ENCODE measurements at regions not wholly inside any gene's neighbourhood (a gene's known extent, or its start where the extent isn't known, plus 50 kb on each side); places are given as distances from the start of the nearest gene placed in this dataset.

DNA sequence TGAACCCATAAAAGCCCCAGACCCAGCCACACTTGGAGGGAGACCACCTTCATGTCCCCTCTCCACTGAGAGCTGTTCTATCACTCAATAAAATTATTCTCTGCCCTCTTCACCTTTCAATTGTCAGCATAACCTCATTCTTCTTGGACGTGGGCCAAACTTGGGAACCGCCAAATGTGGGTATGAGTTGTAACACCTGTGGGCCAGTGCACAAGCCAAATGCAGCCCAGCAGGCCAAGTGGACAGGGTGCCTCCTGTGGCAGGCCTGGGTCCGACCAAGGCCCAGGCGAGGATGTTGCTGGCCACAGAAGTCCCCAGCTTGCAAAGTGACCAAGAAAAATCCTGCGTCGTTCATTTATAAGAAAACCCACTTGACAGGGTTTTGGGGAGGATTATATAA lies 621.2 kb downstream of the METTL15 start:
- DNase-seq (ENCODE audit: insufficient read length) (no peak), FAIRE-seq (no peak)
- TF ChIP-seq TAF1 (IDR thresholded peaks at IDR 0.05; ENCODE audit: borderline replicate concordance, low read depth, low read length): no peak
- no peak for TF ChIP-seq POLR2A (IDR thresholded peaks at IDR 0.05; ENCODE audit: low read depth, low read length)
- TF ChIP-seq POLR2AphosphoS5 (IDR thresholded peaks at IDR 0.05; ENCODE audit: low read depth, low read length): no peak

DNA sequence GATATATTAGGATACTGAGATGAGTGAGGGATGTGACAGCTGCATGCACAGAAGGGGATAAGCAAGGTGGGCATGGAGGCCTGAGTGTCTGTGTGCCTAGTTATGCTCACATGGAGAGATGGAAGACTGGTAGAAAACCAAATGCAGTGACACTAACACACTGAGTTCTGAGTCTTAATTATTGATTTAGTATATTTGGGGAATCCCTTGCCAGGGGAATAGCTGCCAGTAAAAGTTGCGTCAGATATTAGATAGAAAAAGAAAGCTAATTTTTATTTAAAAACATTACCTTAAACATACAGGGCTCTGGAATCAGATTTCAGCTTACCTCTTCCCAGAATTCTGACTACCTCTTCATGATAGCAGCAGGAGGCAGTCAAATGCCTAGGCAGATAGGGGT lies 620.5 kb downstream of the METTL15 start:
- DNase-seq (ENCODE audit: insufficient read length) (no peak), FAIRE-seq (no peak)
- no peak for TF ChIP-seq TAF1 (IDR thresholded peaks at IDR 0.05; ENCODE audit: borderline replicate concordance, low read depth, low read length)
- TF ChIP-seq POLR2AphosphoS5 (IDR thresholded peaks at IDR 0.05; ENCODE audit: low read depth, low read length): no peak
- TF ChIP-seq POLR2A (IDR thresholded peaks at IDR 0.05; ENCODE audit: low read depth, low read length): no peak

DNA sequence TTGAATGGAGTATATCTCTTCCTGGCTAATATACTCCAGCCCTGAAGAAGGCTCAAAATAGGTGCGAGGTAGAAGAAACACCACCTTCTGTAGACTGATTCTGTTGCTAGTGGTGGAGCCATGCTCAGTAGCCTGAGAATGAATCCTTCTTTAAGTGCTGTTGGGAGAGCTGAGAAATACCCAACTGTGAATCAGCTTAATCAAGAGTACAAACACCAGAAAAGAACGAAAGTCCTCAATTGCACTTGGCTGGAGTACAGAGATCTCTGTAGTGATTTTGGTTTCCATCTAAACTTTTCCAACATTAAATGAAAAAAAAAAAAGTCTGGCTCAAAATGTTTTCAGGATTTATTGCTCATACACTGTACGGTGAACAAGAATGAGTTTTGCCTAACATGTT lies 619.1 kb downstream of the METTL15 start:
- TF ChIP-seq TAF1 (IDR thresholded peaks at IDR 0.05; ENCODE audit: borderline replicate concordance, low read depth, low read length): no peak
- TF ChIP-seq POLR2AphosphoS5 (IDR thresholded peaks at IDR 0.05; ENCODE audit: low read depth, low read length): no peak
- FAIRE-seq: no peak
- DNase-seq (ENCODE audit: insufficient read length): no peak

DNA sequence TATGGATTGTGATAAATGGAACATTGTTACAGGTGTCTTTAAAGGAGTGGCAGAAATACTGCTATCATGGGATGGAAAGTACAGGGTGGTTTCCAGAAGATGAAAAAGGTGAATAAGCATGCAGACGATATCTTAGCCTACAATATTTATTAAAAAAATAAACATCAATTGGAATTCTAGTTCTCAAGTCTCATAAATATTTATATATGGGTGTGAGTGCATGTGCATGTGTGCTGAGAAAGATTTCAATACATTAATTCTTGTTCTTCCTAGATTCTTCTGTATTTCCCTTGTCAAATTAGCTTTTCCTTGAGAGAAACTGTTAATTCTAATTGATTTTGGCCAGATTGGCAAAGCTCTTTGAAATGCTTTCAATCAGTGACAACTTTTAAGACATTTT lies 618.2 kb downstream of the METTL15 start:
- no peak for TF ChIP-seq POLR2A (IDR thresholded peaks at IDR 0.05; ENCODE audit: low read depth, low read length)
- no peak for DNase-seq (ENCODE audit: insufficient read length)
- no peak for FAIRE-seq

DNA sequence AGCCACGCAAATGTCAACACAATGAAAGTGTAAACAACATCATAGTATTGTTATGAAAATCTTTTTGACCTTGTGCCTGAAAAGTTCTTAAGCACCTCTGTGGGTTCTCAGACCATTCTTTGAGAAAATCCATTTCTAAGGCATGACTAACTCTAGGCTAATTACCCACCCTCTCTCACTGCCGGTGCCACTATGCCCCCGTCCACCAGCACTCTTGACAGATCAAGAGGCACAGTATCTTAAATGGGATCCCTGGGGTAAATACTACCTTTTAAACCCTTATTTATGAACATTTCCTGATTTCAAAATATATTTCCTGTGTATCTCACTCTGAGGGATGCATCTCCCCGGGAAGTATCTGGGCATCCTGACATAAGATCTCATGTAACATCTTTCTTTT lies 607.5 kb downstream of the METTL15 start:
- TF ChIP-seq POLR2A (IDR thresholded peaks at IDR 0.05; ENCODE audit: low read depth, low read length): no peak
- FAIRE-seq (no peak), DNase-seq (ENCODE audit: insufficient read length) (no peak)

DNA sequence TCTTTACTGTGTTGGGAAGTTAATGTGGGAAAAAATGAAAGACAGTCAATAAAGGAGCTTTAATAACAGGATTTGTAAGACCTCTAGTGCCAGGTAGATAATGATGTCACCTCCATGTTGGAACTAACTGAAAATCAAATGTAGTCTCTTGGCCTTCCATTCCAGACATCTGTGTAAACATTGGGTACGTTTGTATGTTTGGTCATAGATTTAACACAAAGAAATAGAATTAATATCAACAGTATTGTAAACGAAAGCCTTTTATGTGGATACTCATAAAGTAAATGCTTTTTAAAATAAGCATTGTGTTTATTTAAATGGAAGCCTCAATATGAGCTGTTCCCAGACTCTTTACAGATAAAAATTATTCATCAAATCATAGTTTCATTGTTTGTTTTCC lies 605.7 kb downstream of the METTL15 start:
- TF ChIP-seq POLR2A (IDR thresholded peaks at IDR 0.05; ENCODE audit: low read depth, low read length): no peak
- no peak for TF ChIP-seq POLR2AphosphoS5 (IDR thresholded peaks at IDR 0.05; ENCODE audit: low read depth, low read length)
- DNase-seq (ENCODE audit: insufficient read length): no peak
- FAIRE-seq: no peak

DNA sequence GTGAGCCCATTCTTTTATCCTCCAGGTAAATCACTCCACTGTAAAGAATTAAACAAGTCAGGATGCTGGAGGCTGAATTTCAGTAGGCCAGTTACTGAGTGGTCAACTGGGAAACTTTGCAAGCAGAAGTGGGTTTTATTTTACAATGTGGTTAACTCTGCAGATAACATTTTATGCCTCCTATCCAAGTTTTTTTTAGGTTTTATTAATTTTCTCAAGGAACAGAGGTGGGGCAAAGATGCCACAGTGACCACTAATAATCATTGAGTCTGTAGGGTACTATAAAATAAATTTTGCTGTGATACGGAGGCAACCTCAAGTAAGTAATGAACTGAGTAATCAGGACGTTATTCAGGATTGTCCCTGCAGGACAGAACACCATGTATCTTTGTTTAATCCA lies 599.9 kb downstream of the METTL15 start:
- no peak for FAIRE-seq
- DNase-seq (ENCODE audit: insufficient read length): no peak
- TF ChIP-seq POLR2A (IDR thresholded peaks at IDR 0.05; ENCODE audit: low read depth, low read length): no peak
- no peak for TF ChIP-seq TAF1 (IDR thresholded peaks at IDR 0.05; ENCODE audit: borderline replicate concordance, low read depth, low read length)
- TF ChIP-seq POLR2AphosphoS5 (IDR thresholded peaks at IDR 0.05; ENCODE audit: low read depth, low read length): no peak

DNA sequence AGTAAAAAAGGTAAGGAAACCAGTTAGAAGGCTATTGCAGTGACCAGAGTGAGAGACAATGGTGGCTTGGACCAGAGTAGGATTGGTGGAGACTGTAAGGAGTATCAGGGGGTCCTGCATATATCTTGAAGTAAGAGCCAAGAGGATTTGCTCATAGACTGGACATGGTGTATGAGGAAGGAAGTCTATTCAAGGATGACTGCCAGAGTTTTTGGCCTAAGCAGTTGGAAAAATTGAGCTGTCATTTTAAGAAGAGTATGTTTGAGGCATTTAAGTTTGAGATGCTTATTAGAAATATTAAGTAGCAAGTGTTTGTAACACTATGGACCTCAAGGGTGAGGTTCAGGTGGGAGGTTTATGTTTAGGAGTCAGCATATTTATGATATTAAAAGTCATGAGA lies 596.6 kb downstream of the METTL15 start:
- TF ChIP-seq POLR2A (IDR thresholded peaks at IDR 0.05; ENCODE audit: low read depth, low read length): no peak
- TF ChIP-seq POLR2AphosphoS5 (IDR thresholded peaks at IDR 0.05; ENCODE audit: low read depth, low read length): no peak
- TF ChIP-seq TAF1 (IDR thresholded peaks at IDR 0.05; ENCODE audit: borderline replicate concordance, low read depth, low read length): no peak
- DNase-seq (ENCODE audit: insufficient read length): no peak
- no peak for FAIRE-seq

DNA sequence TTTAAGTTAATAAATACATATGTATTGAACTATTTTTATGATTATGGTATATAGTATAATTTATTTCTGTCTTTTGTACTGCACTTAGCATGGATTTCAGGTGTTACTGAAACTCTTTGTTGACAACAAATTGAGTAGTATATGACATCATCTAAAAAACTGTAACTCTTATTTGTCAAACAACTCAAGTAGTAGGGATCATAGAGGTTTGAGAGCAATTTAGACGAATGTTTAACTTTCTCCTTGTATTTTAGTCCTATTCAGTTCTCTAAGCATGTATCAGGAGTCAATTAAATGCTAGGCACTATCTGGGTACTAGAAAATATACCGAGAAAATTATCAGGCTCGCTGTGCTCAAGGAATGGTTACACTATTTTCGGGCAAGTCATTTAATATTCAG lies 595.2 kb downstream of the METTL15 start:
- no peak for FAIRE-seq
- no peak for TF ChIP-seq TAF1 (IDR thresholded peaks at IDR 0.05; ENCODE audit: borderline replicate concordance, low read depth, low read length)
- TF ChIP-seq POLR2AphosphoS5 (IDR thresholded peaks at IDR 0.05; ENCODE audit: low read depth, low read length): no peak
- no peak for TF ChIP-seq POLR2A (IDR thresholded peaks at IDR 0.05; ENCODE audit: low read depth, low read length)
- no peak for DNase-seq (ENCODE audit: insufficient read length)

DNA sequence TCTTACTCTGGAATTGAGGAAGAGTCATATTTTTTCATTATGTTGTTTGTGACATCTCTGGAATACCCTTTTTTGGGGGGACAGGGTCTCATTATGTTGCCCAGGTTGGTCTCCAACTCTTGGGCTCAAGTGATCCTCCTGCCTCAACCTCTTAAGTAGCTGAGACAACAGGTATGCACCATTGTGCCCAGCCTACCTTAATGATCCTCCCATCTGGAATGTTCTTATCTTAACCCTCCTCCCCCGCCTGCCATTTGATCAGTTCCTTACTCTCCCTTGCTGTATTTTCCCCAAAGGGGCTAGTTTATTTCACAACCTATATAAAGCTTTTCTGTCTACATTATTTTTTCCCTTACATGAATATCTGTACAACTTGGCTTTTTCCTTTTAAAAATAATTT lies 594.7 kb downstream of the METTL15 start:
- FAIRE-seq: no peak
- no peak for TF ChIP-seq TAF1 (IDR thresholded peaks at IDR 0.05; ENCODE audit: borderline replicate concordance, low read depth, low read length)
- TF ChIP-seq POLR2AphosphoS5 (IDR thresholded peaks at IDR 0.05; ENCODE audit: low read depth, low read length): no peak

DNA sequence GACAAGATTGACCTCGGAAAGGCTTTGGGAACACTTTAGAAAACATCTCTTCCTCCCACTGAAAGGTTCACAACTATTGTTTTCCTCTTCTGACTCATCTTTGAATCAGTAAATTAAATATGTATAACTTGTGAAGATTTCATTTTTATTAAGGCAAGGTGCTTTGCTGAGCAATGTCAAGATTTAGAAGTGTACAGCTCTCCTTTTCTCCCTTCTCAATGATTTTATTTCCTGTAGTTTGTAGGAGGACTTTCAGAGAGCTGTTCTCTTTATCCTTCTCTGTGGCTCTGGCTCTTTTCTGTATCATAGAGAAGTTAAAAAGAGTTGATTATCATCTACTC lies 594.2 kb downstream of the METTL15 start:
- TF ChIP-seq POLR2AphosphoS5 (IDR thresholded peaks at IDR 0.05; ENCODE audit: low read depth, low read length) (no peak), POLR2A (IDR thresholded peaks at IDR 0.05; ENCODE audit: low read depth, low read length) (no peak), TAF1 (IDR thresholded peaks at IDR 0.05; ENCODE audit: borderline replicate concordance, low read depth, low read length) (no peak)
- DNase-seq (ENCODE audit: insufficient read length): no peak
- FAIRE-seq: no peak

More for the DNA sequence above, 594.7 kb downstream of the METTL15 start:
- no peak for DNase-seq (ENCODE audit: insufficient read length)

DNA sequence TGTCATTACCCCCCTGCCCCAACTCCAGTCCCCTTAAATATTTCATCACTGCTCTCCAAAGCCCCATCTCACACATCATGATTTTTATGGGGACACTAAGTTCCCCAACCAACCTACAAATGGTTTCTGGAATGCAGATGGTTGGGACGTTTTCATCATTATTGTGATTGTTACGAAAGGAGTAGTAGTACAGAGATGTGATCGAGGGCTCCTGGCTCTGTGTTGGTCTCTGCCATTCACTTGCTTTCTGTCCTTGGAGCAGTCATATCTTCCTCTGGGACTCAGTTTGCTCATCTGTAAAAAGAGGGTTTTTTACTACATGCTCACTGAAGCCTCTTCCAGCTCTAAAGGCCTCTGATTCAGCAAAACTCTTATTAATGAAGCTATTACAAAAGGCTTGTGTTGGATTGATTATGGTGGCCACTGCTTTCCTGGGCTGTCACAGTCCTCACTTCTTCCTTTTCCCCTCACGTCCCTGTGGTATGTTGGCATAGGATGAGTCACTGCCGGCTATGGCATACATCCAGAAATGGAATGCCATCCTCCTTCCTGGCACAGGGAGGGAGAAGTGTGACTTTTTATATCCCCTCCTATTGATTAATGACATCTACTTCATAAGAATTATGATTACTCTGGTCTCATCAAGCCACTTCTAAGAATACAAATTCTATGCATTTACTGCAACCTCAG lies 593.7 kb downstream of the METTL15 start:
- DNase-seq (ENCODE audit: insufficient read length) (no peak), FAIRE-seq (no peak)
- TF ChIP-seq POLR2AphosphoS5 (IDR thresholded peaks at IDR 0.05; ENCODE audit: low read depth, low read length): no peak
- TF ChIP-seq POLR2A (IDR thresholded peaks at IDR 0.05; ENCODE audit: low read depth, low read length): no peak
- no peak for TF ChIP-seq TAF1 (IDR thresholded peaks at IDR 0.05; ENCODE audit: borderline replicate concordance, low read depth, low read length)

DNA sequence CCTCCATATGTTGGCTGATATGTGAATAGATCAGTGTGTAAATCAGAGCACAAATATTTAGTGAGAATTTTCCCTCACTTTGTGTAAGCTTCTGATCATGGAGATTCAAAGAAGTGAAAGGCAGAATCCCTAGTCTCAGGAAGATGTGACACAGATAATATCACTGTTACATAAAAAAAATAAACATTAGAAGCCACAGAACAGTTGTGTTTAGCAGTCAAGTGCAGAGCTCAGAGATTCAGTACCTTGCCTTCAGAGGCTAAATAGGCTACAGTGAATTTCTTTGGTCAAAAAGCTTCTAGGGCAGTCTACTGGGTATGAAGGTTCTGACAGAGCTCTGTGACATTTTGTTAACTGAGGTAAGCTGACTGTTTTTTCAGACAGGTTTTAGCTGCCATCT lies 591.5 kb downstream of the METTL15 start:
- no peak for FAIRE-seq
- no peak for DNase-seq (ENCODE audit: insufficient read length)
- TF ChIP-seq POLR2AphosphoS5 (IDR thresholded peaks at IDR 0.05; ENCODE audit: low read depth, low read length): no peak
- no peak for TF ChIP-seq POLR2A (IDR thresholded peaks at IDR 0.05; ENCODE audit: low read depth, low read length)
- no peak for TF ChIP-seq TAF1 (IDR thresholded peaks at IDR 0.05; ENCODE audit: borderline replicate concordance, low read depth, low read length)
